WTC11 (cell line): ENCODE measurements at regions not wholly inside any gene's neighbourhood (a gene's known extent, or its start where the extent isn't known, plus 50 kb on each side); places are given as distances from the start of the nearest gene placed in this dataset.

ENCODE experiments used
- ATAC-seq: fragments of 200-7000 bp; cut with Tn5 transposase; 2 replicates; pipeline ENCODE4 v1.10.0; 2021; ENCODE audit warnings: mild to moderate bottlenecking, moderate library complexity
- CTCF ChIA-PET: fragments of 300-600 bp; sonication (Branson Sonifier 250); formaldehyde crosslinking; loops from one replicate; lab custom pipeline; 2021; ENCODE audit warnings: antibody characterized with exemption; lab: Charles Lee
- POLR2A ChIA-PET: fragments of 350-600 bp; sonication (Branson Sonifier 250); formaldehyde crosslinking; loops from one replicate; lab custom pipeline; 2021; ENCODE audit warnings: antibody characterized with exemption; lab: Charles Lee
- DNase-seq: peaks from one replicate; pipeline ENCODE4 v3.0.0; 2021; ENCODE audit warnings: low spot score
- H3K27ac Mint-ChIP-seq: 2 replicates; pipeline ENCODE4 v1.8.0; 2021; ENCODE audit warnings: mixed read lengths
- H3K27me3 Mint-ChIP-seq: 2 replicates; pipeline ENCODE4 v1.8.0; 2021; ENCODE audit warnings: low read depth, mild to moderate bottlenecking, moderate library complexity, mixed read lengths
- H3K36me3 Mint-ChIP-seq: 2 replicates; pipeline ENCODE4 v1.8.0; 2021; ENCODE audit warnings: mixed read lengths
- H3K4me1 Mint-ChIP-seq: 2 replicates; pipeline ENCODE4 v1.8.0; 2022; ENCODE audit warnings: mixed read lengths
- H3K4me3 Mint-ChIP-seq: 2 replicates; pipeline ENCODE4 v1.8.0; 2021; ENCODE audit warnings: mild to moderate bottlenecking, moderate library complexity, mixed read lengths
- H3K9me3 Mint-ChIP-seq: 2 replicates; pipeline ENCODE4 v1.8.0; 2021; ENCODE audit warnings: mixed read lengths
- ATF3 ChIP-seq: sonication (generic); formaldehyde crosslinking; conservative IDR thresholded peaks from 2 replicates; pipeline ENCODE4 v1.8.1; 2022; ENCODE audit warnings: mild to moderate bottlenecking, missing genetic modification reagents
- CBFB ChIP-seq: sonication (generic); formaldehyde crosslinking; IDR thresholded peaks from 2 replicates; pipeline ENCODE4 v1.8.1; 2022; ENCODE audit warnings: mild to moderate bottlenecking, low read depth, missing genetic modification reagents
- E2F1 ChIP-seq: sonication (generic); formaldehyde crosslinking; IDR thresholded peaks from 2 replicates; pipeline ENCODE4 v1.8.0; 2022; ENCODE audit warnings: mild to moderate bottlenecking, missing genetic modification reagents
- E2F5 ChIP-seq: sonication (generic); formaldehyde crosslinking; IDR thresholded peaks from 2 replicates; pipeline ENCODE4 v1.8.1; 2022; ENCODE audit warnings: mild to moderate bottlenecking, moderate library complexity, missing genetic modification reagents
- ESRRA ChIP-seq: sonication (generic); formaldehyde crosslinking; IDR thresholded peaks from 2 replicates; pipeline ENCODE4 v1.8.1; 2022; ENCODE audit warnings: mild to moderate bottlenecking, missing genetic modification reagents, borderline replicate concordance
- GABPB1 ChIP-seq: sonication (generic); formaldehyde crosslinking; IDR thresholded peaks from 2 replicates; pipeline ENCODE4 v1.8.1; 2023; ENCODE audit warnings: mild to moderate bottlenecking, missing genetic modification reagents
- GTF2I ChIP-seq: fragments of 250-450 bp; sonication (Bioruptor Pico); conservative IDR thresholded peaks from 2 replicates; pipeline ENCODE4 v1.4.0; 2021; ENCODE audit warnings: mild to moderate bottlenecking
- NR3C1 ChIP-seq: sonication (generic); formaldehyde crosslinking; conservative IDR thresholded peaks from 2 replicates; pipeline ENCODE4 v1.8.1; 2023; ENCODE audit warnings: low read depth, mild to moderate bottlenecking, missing genetic modification reagents
- PRDM15 ChIP-seq: sonication (generic); formaldehyde crosslinking; IDR thresholded peaks from 2 replicates; pipeline ENCODE4 v1.8.0; 2022; ENCODE audit warnings: missing genetic modification reagents
- RELA ChIP-seq: sonication (generic); formaldehyde crosslinking; IDR thresholded peaks from 2 replicates; pipeline ENCODE4 v1.8.1; 2022; ENCODE audit warnings: missing genetic modification reagents, mild to moderate bottlenecking, borderline replicate concordance
- TEAD1 ChIP-seq: sonication (generic); formaldehyde crosslinking; IDR thresholded peaks from 2 replicates; pipeline ENCODE4 v1.8.0; 2022; ENCODE audit warnings: mild to moderate bottlenecking, missing genetic modification reagents
- USF1 ChIP-seq: sonication (generic); formaldehyde crosslinking; IDR thresholded peaks from 2 replicates; pipeline ENCODE4 v1.8.0; 2022; ENCODE audit warnings: mild to moderate bottlenecking, missing genetic modification reagents
- ZNF232 ChIP-seq: sonication (generic); formaldehyde crosslinking; IDR thresholded peaks from 2 replicates; pipeline ENCODE4 v1.8.0; 2022; ENCODE audit warnings: mild to moderate bottlenecking, missing genetic modification reagents
- ZNF317 ChIP-seq: sonication (generic); formaldehyde crosslinking; IDR thresholded peaks from 2 replicates; pipeline ENCODE4 v1.8.1; 2023; ENCODE audit warnings: low read depth, mild to moderate bottlenecking, moderate library complexity, missing genetic modification reagents, borderline replicate concordance
- ZNF425 ChIP-seq: fragments of 250-450 bp; sonication (Bioruptor Pico); conservative IDR thresholded peaks from 2 replicates; pipeline ENCODE4 v1.9.0; 2021; ENCODE audit warnings: mild to moderate bottlenecking
- ZNF512 ChIP-seq: sonication (generic); formaldehyde crosslinking; IDR thresholded peaks from 2 replicates; pipeline ENCODE4 v1.8.1; 2022; ENCODE audit warnings: missing genetic modification reagents, borderline replicate concordance
- ZNF671 ChIP-seq: fragments of 250-450 bp; sonication (Bioruptor Pico); IDR thresholded peaks from 2 replicates; pipeline ENCODE4 v1.8.0; 2021; ENCODE audit warnings: mild to moderate bottlenecking
- ZSCAN18 ChIP-seq: fragments of 250-450 bp; sonication (Bioruptor Pico); IDR thresholded peaks from 2 replicates; pipeline ENCODE4 v2.1.2; 2022; ENCODE audit warnings: mild to moderate bottlenecking, moderate library complexity

GRCh38 chr9:78479441-78479840, 182.5 kb downstream of the PSAT1 start:
- Mint-ChIP-seq H3K36me3 (peaks cover 26% of the 10 kb centered on the region), H3K27ac (no peak overlapping the region), H3K4me3 (no peak overlapping the region), H3K27me3 (peaks cover 4% of the 10 kb centered on the region; the same call in 1 of the 2 replicates), H3K4me1 (no peaks in the 10 kb centered on the region), H3K9me3 (peaks cover 31% of the 10 kb centered on the region)
- POLR2A ChIA-PET: no interaction called here
- CTCF ChIA-PET: no interaction called here
- no peak for ATAC-seq
- DNase-seq: no peak
- TF ChIP-seq TEAD1 (CRISPR knock-in tag) (no peak), ZNF425 (CRISPR knock-in tag) (no peak), E2F1 (CRISPR knock-in tag) (no peak), ZNF671 (CRISPR knock-in tag) (no peak), ATF3 (CRISPR knock-in tag) (no peak), GTF2I (no peak), ZNF512 (CRISPR knock-in tag) (no peak), E2F5 (CRISPR knock-in tag) (no peak), PRDM15 (CRISPR knock-in tag) (no peak), ZSCAN18 (CRISPR knock-in tag) (no peak), ZNF317 (CRISPR knock-in tag) (no peak), USF1 (CRISPR knock-in tag) (no peak), ESRRA (no peak), ZNF232 (CRISPR knock-in tag) (no peak), RELA (no peak), GABPB1 (CRISPR knock-in tag) (no peak), NR3C1 (CRISPR knock-in tag) (no peak), CBFB (CRISPR knock-in tag) (no peak)
- TF ChIP-seq, all 79 proteins: peak for 0
